Activated CD4-positive, alpha-beta T cell treated with anti-CD3 and anti-CD28 coated beads, Interleukin-10, Interleukin-2, amounts not matched to agents 100 ng/mL and 50 ng/mL, durations not matched to agents 16 hours and 8 hours (primary cell): ENCODE measurements at regions not wholly inside any gene's neighbourhood (a gene's known extent, or its start where the extent isn't known, plus 50 kb on each side); places are given as distances from the start of the nearest gene placed in this dataset.

Experiments used
- DNase-seq: peaks from one replicate; pipeline ENCODE4 v3.0.0-alpha.2; 2020

- no peak for DNase-seq
These were observed 75.6 kb downstream of the ICOS start for GRCh38 chr2:204012072-204012653.

- DNase-seq, result peak; percentile 86
These were observed 78.7 kb downstream of the ICOS start for GRCh38 chr2:204015118-204015843.

GRCh38 chr2:204018717-204019116 is 82.2 kb downstream of the ICOS start:
- no peak for DNase-seq

GRCh38 chr2:204019572-204020501 is 83.3 kb downstream of the ICOS start:
- DNase-seq, result peak; percentile 97

- no peak for DNase-seq
These were observed 84.9 kb downstream of the ICOS start for GRCh38 chr2:204021290-204022081.

GRCh38 chr2:204022550-204022949 is 86.0 kb downstream of the ICOS start:
- no peak for DNase-seq

- DNase-seq, result no peak
These were observed 86.5 kb downstream of the ICOS start for GRCh38 chr2:204023088-204023487.

- peak; percentile 71 for DNase-seq
These were observed 87.9 kb downstream of the ICOS start for GRCh38 chr2:204024503-204024902.

GRCh38 chr2:204024906-204025475 is 88.4 kb downstream of the ICOS start:
- DNase-seq, result no peak

GRCh38 chr2:204026294-204026693 is 89.7 kb downstream of the ICOS start:
- DNase-seq, result no peak

- peak; percentile 80 for DNase-seq
These were observed 90.5 kb downstream of the ICOS start for GRCh38 chr2:204027091-204027490.

GRCh38 chr2:204030322-204030721 is 93.8 kb downstream of the ICOS start:
- DNase-seq, result no peak

- no peak for DNase-seq
These were observed 94.5 kb downstream of the ICOS start for GRCh38 chr2:204031056-204031455.

- no peak for DNase-seq
These were observed 95.7 kb downstream of the ICOS start for GRCh38 chr2:204032301-204032700.

GRCh38 chr2:204033611-204034495 is 97.3 kb downstream of the ICOS start:
- no peak for DNase-seq

GRCh38 chr2:204036706-204037105 is 100.1 kb downstream of the ICOS start:
- no peak for DNase-seq

GRCh38 chr2:204037286-204037685 is 100.7 kb downstream of the ICOS start:
- no peak for DNase-seq

- no peak for DNase-seq
These were observed 102.8 kb downstream of the ICOS start for GRCh38 chr2:204039298-204039838.

- no peak for DNase-seq
These were observed 103.5 kb downstream of the ICOS start for GRCh38 chr2:204040016-204040415.

GRCh38 chr2:204042401-204042800 is 105.8 kb downstream of the ICOS start:
- no peak for DNase-seq

- DNase-seq, result no peak
These were observed 109.6 kb downstream of the ICOS start for GRCh38 chr2:204046145-204046544.
